HL-60 (cell line): ENCODE measurements at regions not wholly inside any gene's neighbourhood (a gene's known extent, or its start where the extent isn't known, plus 50 kb on each side); places are given as distances from the start of the nearest gene placed in this dataset.

ENCODE experiments used
- DNase-seq, 2 experiments: peaks; one replicate each; pipeline ENCODE4 v3.0.0-alpha.2; 2010 to 2020; ENCODE audit warnings: low read depth in 1 of 2, low spot score in 1 of 2
- H3K27ac ChIP-seq: fragments of 250-450 bp; sonication (Bioruptor Pico); replicated peaks from 2 replicates; pipeline ENCODE4 v1.5.1; 2020; ENCODE audit warnings: mild to moderate bottlenecking, moderate library complexity
- H3K27me3 ChIP-seq: fragments of 250-450 bp; sonication (Bioruptor Pico); 2 replicates; pipeline ENCODE4 v1.5.1; 2021; ENCODE audit warnings: mild to moderate bottlenecking, moderate library complexity; ENCODE audit not compliant: insufficient read depth, poor library complexity, severe bottlenecking
- H3K4me3 ChIP-seq: replicated peaks from 2 replicates; pipeline ENCODE4 v1.5.1; 2011; ENCODE audit warnings: mild to moderate bottlenecking, control low read depth, low read length; ENCODE audit not compliant: insufficient read depth
- CTCF ChIP-seq: IDR thresholded peaks from one replicate; pipeline ENCODE4 v1.5.1; 2011; ENCODE audit warnings: low read length, control low read depth, inconsistent platforms; ENCODE audit not compliant: insufficient read depth
- GABPA ChIP-seq: IDR thresholded peaks from 2 replicates; pipeline ENCODE4 v1.6.1; 2012; ENCODE audit warnings: low read depth
- POLR2AphosphoS5 ChIP-seq: IDR thresholded peaks from 2 replicates; pipeline ENCODE4 v1.6.1; 2012; ENCODE audit warnings: low read depth
- REST ChIP-seq: IDR thresholded peaks from 2 replicates; pipeline ENCODE4 v1.6.1; 2012; ENCODE audit warnings: low read depth; ENCODE audit not compliant: insufficient replicate concordance
- SPI1 ChIP-seq: IDR thresholded peaks from 2 replicates; pipeline ENCODE4 v1.6.1; 2012; ENCODE audit warnings: low read depth, mild to moderate bottlenecking, borderline replicate concordance

- Histone ChIP-seq H3K27ac (no peak overlapping the region), H3K27me3 (no peaks in the 10 kb centered on the region), H3K4me3 (no peak overlapping the region)
- TF ChIP-seq REST = no peak
- no peak for TF ChIP-seq SPI1
- TF ChIP-seq GABPA = no peak
- no peak for TF ChIP-seq POLR2AphosphoS5
- TF ChIP-seq CTCF = no peak
- DNase-seq = no peak
These were observed 91.6 kb upstream of the TAB2 start for GRCh38 chr6:149225946-149226345.

- H3K27me3 ChIP-seq = no peaks in the 10 kb centered on the region
- H3K27ac ChIP-seq = no peak overlapping the region
- no peak for TF ChIP-seq GABPA
- no peak for TF ChIP-seq CTCF
- TF ChIP-seq POLR2AphosphoS5 = no peak
- TF ChIP-seq REST = no peak
- no peak for TF ChIP-seq SPI1
- H3K4me3 ChIP-seq = no peak overlapping the region
- no peak for DNase-seq
These were observed 89.7 kb upstream of the TAB2 start for GRCh38 chr6:149227796-149228195.

- no peak overlapping the region for H3K27ac ChIP-seq
- no peak for DNase-seq
- no peak overlapping the region for H3K4me3 ChIP-seq
- H3K27me3 ChIP-seq = no peaks in the 10 kb centered on the region
- TF ChIP-seq POLR2AphosphoS5 (no peak), GABPA (no peak), SPI1 (no peak), REST (no peak), CTCF (no peak)
These were observed 89.1 kb upstream of the TAB2 start for GRCh38 chr6:149228311-149228955.
